GM12801 (cell line): ENCODE measurements at regions not wholly inside any gene's neighbourhood (a gene's known extent, or its start where the extent isn't known, plus 50 kb on each side); places are given as distances from the start of the nearest gene placed in this dataset.

Source experiments
- CTCF ChIP-seq: IDR thresholded peaks from one replicate; pipeline ENCODE4 v1.5.1; 2011; ENCODE audit warnings: control low read depth; ENCODE audit not compliant: insufficient read length; ENCODE audit errors: extremely low read depth

DNA sequence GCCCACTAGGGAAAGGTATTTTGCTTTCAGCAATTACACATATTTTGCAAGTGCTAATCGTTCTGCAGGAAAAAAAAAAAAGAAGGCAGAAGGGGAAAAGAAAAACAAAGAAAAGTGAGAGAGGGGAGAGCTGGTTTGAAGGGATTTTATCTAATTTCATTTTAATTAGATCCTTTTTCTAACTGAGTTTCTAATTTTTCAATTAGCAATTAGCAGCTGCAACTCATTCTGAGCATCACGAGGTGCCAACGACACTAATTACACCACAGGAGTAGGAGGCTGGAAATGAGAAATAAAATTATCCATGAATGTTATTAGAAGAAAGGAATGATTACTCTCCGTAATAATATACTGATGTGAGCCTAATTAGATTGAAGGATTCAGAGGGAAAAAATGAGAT, 481.0 kb upstream of the CAMK1G start:
- no peak for TF ChIP-seq CTCF

DNA sequence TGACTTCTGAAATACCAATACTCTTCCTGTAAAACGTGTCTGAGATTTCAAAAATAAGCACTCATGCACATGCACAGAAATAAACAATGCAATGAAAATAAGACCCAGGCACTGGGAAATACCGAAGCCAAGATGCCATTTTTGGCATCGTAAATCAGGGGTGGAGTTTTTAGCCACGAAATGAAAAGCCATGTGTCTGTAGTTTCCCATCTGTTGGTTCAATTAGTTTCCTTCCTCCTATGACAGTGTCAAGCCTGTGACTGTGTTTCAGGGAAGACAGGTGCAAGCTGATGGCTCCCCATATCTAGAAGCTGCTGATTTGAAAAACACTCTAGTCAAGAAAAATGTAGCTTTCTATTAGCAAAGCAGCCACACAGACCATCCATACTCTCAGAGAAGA, 480.4 kb upstream of the CAMK1G start:
- TF ChIP-seq CTCF, result no peak

GRCh38 chr1:209104646-209105045, 478.9 kb upstream of the CAMK1G start:
- no peak for TF ChIP-seq CTCF

DNA sequence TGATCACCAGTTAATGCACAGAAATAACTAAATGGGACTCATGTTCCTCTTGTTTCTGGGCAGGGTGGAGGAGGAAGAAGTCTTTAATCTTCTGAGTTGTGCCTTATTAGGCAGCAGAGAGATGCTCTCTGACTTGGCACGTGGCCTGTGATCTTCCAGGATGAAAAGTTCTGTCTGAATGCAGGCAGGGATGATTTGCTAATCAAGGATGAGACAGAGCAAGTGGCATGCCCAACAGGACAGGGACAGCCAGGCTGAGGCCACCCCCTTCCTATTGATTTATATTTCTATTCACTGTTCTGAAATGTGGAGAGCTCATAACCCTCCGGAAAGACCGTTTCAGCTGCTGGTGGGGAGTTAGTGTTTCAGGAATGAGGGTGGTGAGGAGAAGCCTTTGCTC, 477.8 kb upstream of the CAMK1G start:
- TF ChIP-seq CTCF, result no peak

- TF ChIP-seq CTCF, result no peak
Measured at GRCh38 chr1:209106237-209106741, 477.2 kb upstream of the CAMK1G start.

GRCh38 chr1:209106861-209107260, 476.7 kb upstream of the CAMK1G start:
- no peak for TF ChIP-seq CTCF

DNA sequence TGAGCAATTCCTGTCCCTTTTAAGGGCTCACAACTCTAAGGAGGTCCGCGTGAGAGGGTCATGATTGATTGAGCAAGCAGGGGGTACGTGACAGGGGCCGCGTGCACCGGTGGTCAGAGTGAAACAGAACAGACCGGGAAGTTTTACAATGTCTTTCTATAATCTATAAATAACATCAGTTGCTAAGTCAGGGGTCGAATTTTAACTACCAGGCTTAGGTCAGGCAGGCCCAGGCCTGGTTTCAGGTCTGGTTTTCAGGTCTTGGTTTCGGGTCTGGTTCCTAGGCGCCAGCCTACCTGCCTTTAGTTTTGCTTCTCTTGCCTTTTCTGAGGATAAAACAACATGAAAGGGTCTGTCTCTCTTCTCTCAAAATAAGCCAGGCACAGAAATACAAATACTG, 476.0 kb upstream of the CAMK1G start:
- no peak for TF ChIP-seq CTCF

- TF ChIP-seq CTCF, result no peak
Measured at GRCh38 chr1:209109001-209109785, 474.3 kb upstream of the CAMK1G start.
